GM12878 (cell line): ENCODE measurements at regions not wholly inside any gene's neighbourhood (a gene's known extent, or its start where the extent isn't known, plus 50 kb on each side); places are given as distances from the start of the nearest gene placed in this dataset.

Experiments used
- ATAC-seq: fragments of 200-7000 bp; cut with Tn5 transposase; 3 replicates; pipeline ENCODE4 v1.9.1; 2020; ENCODE audit warnings: mild to moderate bottlenecking, moderate library complexity
- BruUV-seq: library from RNA; stranded (reverse); fragments of 400-500 nt; replicated peaks from 2 replicates; lab custom pipeline; 2021; lab: Mats Ljungman, UMichigan
- CTCF ChIA-PET: fragments of 300-600 bp; sonication (Branson Sonifier 250); formaldehyde crosslinking; extraction: SDS; loops from one replicate; lab custom pipeline; 2021; ENCODE audit warnings: inconsistent platforms; lab: Yijun Ruan, JAX
- POLR2A ChIA-PET: fragments of 350-600 bp; formaldehyde crosslinking; extraction: SDS; loops from one replicate; lab custom pipeline; 2021; ENCODE audit warnings: inconsistent platforms; lab: Charles Lee
- RAD21 ChIA-PET: fragments of 300-600 bp; sonication (Branson Sonifier 250); formaldehyde crosslinking; loops from one replicate; lab custom pipeline; 2023; ENCODE audit warnings: antibody characterized with exemption; ENCODE audit not compliant: unreplicated experiment; lab: Charles Lee
- SMC1A ChIA-PET: fragments of 300-600 bp; sonication (Branson Sonifier 250); formaldehyde crosslinking; loops from one replicate; lab custom pipeline; 2023; ENCODE audit not compliant: unreplicated experiment, uncharacterized antibody; lab: Charles Lee
- DNase-seq: peaks from one replicate; pipeline ENCODE4 v3.0.0-alpha.2; 2011; ENCODE audit warnings: low read depth, low spot score
- FAIRE-seq: peaks from 3 replicates; lab custom pipeline; 2011; peaks lifted over from hg19 to GRCh38; lab: Jason Lieb, UNC
- H2AFZ ChIP-seq: 2 replicates; pipeline ENCODE4 v1.6.0; 2011; ENCODE audit warnings: low read depth, low read length, control low read depth; ENCODE audit not compliant: control insufficient read depth
- H3K27ac ChIP-seq: 2 replicates; pipeline ENCODE4 v1.5.1; 2011; ENCODE audit warnings: control low read depth; ENCODE audit not compliant: control insufficient read depth, insufficient read depth
- H3K27me3 ChIP-seq, 2 experiments: replicated peaks in 1 of 2; 2 replicates each; pipeline versions ENCODE4 v1.6.0 to v1.6.1; 2011; ENCODE audit warnings: low read length in 1 of 2; ENCODE audit not compliant: control insufficient read depth in 2 of 2, insufficient read depth in 2 of 2
- H3K36me3 ChIP-seq, 2 experiments: 2 replicates each; pipeline ENCODE4 v1.5.1; 2011; ENCODE audit warnings: low read length in 1 of 2; ENCODE audit not compliant: control insufficient read depth in 2 of 2, insufficient read depth in 2 of 2
- H3K4me1 ChIP-seq: 2 replicates; pipeline ENCODE4 v1.6.1; 2011; ENCODE audit warnings: mild to moderate bottlenecking, low read length, moderate library complexity, mixed read lengths; ENCODE audit not compliant: control insufficient read depth, insufficient read depth
- H3K4me2 ChIP-seq: 2 replicates; pipeline ENCODE4 v1.6.0; 2011; ENCODE audit warnings: control low read depth; ENCODE audit not compliant: control insufficient read depth, insufficient read depth
- H3K4me3 ChIP-seq: fragments of 200-600 bp; sonication (generic); 2 replicates; pipeline ENCODE4 v1.5.1; 2016
- H3K79me2 ChIP-seq: 2 replicates; pipeline ENCODE4 v1.6.0; 2011; ENCODE audit warnings: low read length; ENCODE audit not compliant: control insufficient read depth, insufficient read depth
- H3K9ac ChIP-seq: 2 replicates; pipeline ENCODE4 v1.8.0; 2011; ENCODE audit warnings: low read length, control low read depth, mixed read lengths; ENCODE audit not compliant: control insufficient read depth, insufficient read depth
- H3K9me3 ChIP-seq: replicated peaks from 3 replicates; pipeline ENCODE4 v1.5.1; 2011; ENCODE audit warnings: mild to moderate bottlenecking, low read length; ENCODE audit not compliant: control insufficient read depth, insufficient read depth
- H4K20me1 ChIP-seq: 2 replicates; pipeline ENCODE4 v1.6.0; 2011; ENCODE audit not compliant: control insufficient read depth, insufficient read depth
- ATF3 ChIP-seq: IDR thresholded peaks from 2 replicates; pipeline ENCODE4 v1.6.1; 2011; ENCODE audit warnings: low read depth, mild to moderate bottlenecking, low read length, moderate library complexity, borderline replicate concordance; ENCODE audit errors: extremely low read depth
- BCL3 ChIP-seq: IDR thresholded peaks from 2 replicates; pipeline ENCODE4 v1.6.1; 2011; ENCODE audit warnings: borderline replicate concordance, low read depth, mild to moderate bottlenecking, moderate library complexity, low read length; ENCODE audit not compliant: insufficient read depth, poor library complexity, severe bottlenecking
- GATAD2B ChIP-seq: fragments of 450-650 bp; conservative IDR thresholded peaks from 2 replicates; pipeline ENCODE4 v1.6.1; 2017; ENCODE audit warnings: low read depth, mild to moderate bottlenecking, moderate library complexity
- MEF2A ChIP-seq: IDR thresholded peaks from 2 replicates; pipeline ENCODE4 v1.6.1; 2011; ENCODE audit warnings: low read depth, mild to moderate bottlenecking, low read length, moderate library complexity; ENCODE audit not compliant: insufficient read depth
- NBN ChIP-seq: fragments of 450-650 bp; IDR thresholded peaks from 2 replicates; pipeline ENCODE4 v1.6.1; 2016
- SRF ChIP-seq, 2 experiments: IDR thresholded peaks; 2 replicates each; pipeline ENCODE4 v1.6.1; 2011; ENCODE audit warnings: low read depth in 2 of 2, low read length in 2 of 2, mild to moderate bottlenecking in 1 of 2, moderate library complexity in 1 of 2
- TARDBP ChIP-seq: IDR thresholded peaks from 2 replicates; pipeline ENCODE4 v1.6.1; 2016; ENCODE audit warnings: borderline replicate concordance
- WRNIP1 ChIP-seq: IDR thresholded peaks from 2 replicates; pipeline ENCODE4 v1.6.1; 2011; ENCODE audit warnings: low read depth, low read length, improper control_type of control experiment, borderline replicate concordance
- ZBTB11 ChIP-seq: fragments of 450-650 bp; formaldehyde crosslinking; IDR thresholded peaks from 2 replicates; pipeline ENCODE4 v1.5.0; 2022; ENCODE audit warnings: mild to moderate bottlenecking, missing genetic modification characterization
- WGBS: methylation state at CpG from one replicate; pipeline ENCODE4 v1.1.6; 2016; ENCODE audit warnings: low lambda C conversion rate; ENCODE audit not compliant: insufficient replicate concordance, insufficient coverage; ENCODE audit errors: missing lambda C conversion rate; 5-methylcytosine and 5-hydroxymethylcytosine counted together
- in situ Hi-C: fragments of 300-500 bp; cut with MboI; formaldehyde crosslinking; loops from 9 replicates; pipeline ENCODE4 v1.14.3; 2018; ENCODE audit warnings: mixed read lengths
- intact Hi-C: fragments of 100-400 bp; cut with micrococcal nuclease; formaldehyde crosslinking; loops from one replicate; pipeline ENCODE4 v1.14.2; 2022; ENCODE audit not compliant: unreplicated experiment

- TF ChIP-seq ATF3: no peak
- TF ChIP-seq SRF (IDR thresholded peaks at IDR 0.05; ENCODE audit: low read depth in 2 of 2, low read length in 2 of 2): no peak
- no peak for TF ChIP-seq BCL3
- TF ChIP-seq ZBTB11 (CRISPR knock-in tag): no peak
- TF ChIP-seq NBN: no peak
- no peak for TF ChIP-seq WRNIP1
- TF ChIP-seq GATAD2B: no peak
- TF ChIP-seq, all 136 proteins: peak for 0
Measured at GRCh38 chr9:85428230-85428629, 313.5 kb downstream of the AGTPBP1 start (continued).

GRCh38 chr9:85427772-85428171 is 314.0 kb downstream of the AGTPBP1 start:
- POLR2A ChIA-PET: no interaction called here
- Histone ChIP-seq H3K4me1 (no peaks in the 10 kb centered on the region), H3K27ac (no peak overlapping the region), H2AFZ (no peak overlapping the region), H3K36me3 (no peaks in the 10 kb centered on the region)
- intact Hi-C loops: loop anchor here (5.0 kb wide), 1 partner anchor 185 kb away; no protein-coding TSS in a partner anchor
- WGBS: 45% methylated on average over 8 of the region's 8 CpGs
- DNase-seq: no peak
- TF ChIP-seq TARDBP: no peak
- no peak for TF ChIP-seq MEF2A
- TF ChIP-seq, all 136 proteins: peak for 0
- H3K4me2 ChIP-seq: no peak overlapping the region
- SMC1A ChIA-PET: no interaction called here
- no peak overlapping the region for H3K9ac ChIP-seq
- CTCF ChIA-PET: interaction anchor here (1.1 kb wide), 1 partner anchor 22 kb away, joined by 3 read pairs; no protein-coding TSS in a partner anchor
- H3K27me3 ChIP-seq: no peaks in the 10 kb centered on the region
- RAD21 ChIA-PET: interaction anchor here (1.9 kb wide), 1 partner anchor 183 kb away, joined by 12 read pairs; no protein-coding TSS in a partner anchor
- H3K79me2 ChIP-seq: no peaks in the 10 kb centered on the region
- H3K9me3 ChIP-seq: no peaks in the 10 kb centered on the region
- no TSS peak for BruUV-seq
- FAIRE-seq (no peak), ATAC-seq (no peak)
- no peaks in the 10 kb centered on the region for H4K20me1 ChIP-seq
- no peak overlapping the region for H3K4me3 ChIP-seq
- in situ Hi-C loops: loop anchor here (10.0 kb wide), 1 partner anchor 1023 kb away; no protein-coding TSS in a partner anchor
